Keratinocyte (primary cell): ENCODE measurements at regions not wholly inside any gene's neighbourhood (a gene's known extent, or its start where the extent isn't known, plus 50 kb on each side); places are given as distances from the start of the nearest gene placed in this dataset.

Source experiments
- DNase-seq: peaks from one replicate; pipeline ENCODE4 v3.0.0-alpha.2; 2011; ENCODE audit warnings: low read depth, missing footprints, low spot score
- FAIRE-seq: peaks from 2 replicates; lab custom pipeline; 2011; peaks lifted over from hg19 to GRCh38; lab: Jason Lieb, UNC
- H2AFZ ChIP-seq: 2 replicates; pipeline ENCODE4 v1.6.0; 2012; ENCODE audit warnings: low read length, control low read depth, inconsistent platforms; ENCODE audit not compliant: control insufficient read depth
- H3K27ac ChIP-seq: 2 replicates; pipeline ENCODE4 v1.5.1; 2011; ENCODE audit warnings: low read length; ENCODE audit not compliant: control insufficient read depth, insufficient read depth
- H3K27me3 ChIP-seq: 3 replicates; pipeline ENCODE4 v1.6.0; 2011; ENCODE audit warnings: low read length; ENCODE audit not compliant: control insufficient read depth, insufficient read depth; ENCODE audit errors: extremely low read depth
- H3K36me3 ChIP-seq, 2 experiments: 2 replicates in 1 of 2; 3 replicates in 1 of 2; pipeline ENCODE4 v1.5.1; 2011; ENCODE audit warnings: low read length in 2 of 2, mild to moderate bottlenecking in 1 of 2; ENCODE audit not compliant: control insufficient read depth in 2 of 2, insufficient read depth in 2 of 2; ENCODE audit errors: extremely low read depth in 1 of 2
- H3K4me1 ChIP-seq: 3 replicates; pipeline ENCODE4 v1.5.1; 2011; ENCODE audit warnings: low read length; ENCODE audit not compliant: control insufficient read depth, insufficient read depth; ENCODE audit errors: extremely low read depth
- H3K4me2 ChIP-seq: 3 replicates; pipeline ENCODE4 v1.6.0; 2011; ENCODE audit warnings: low read depth, low read length; ENCODE audit not compliant: control insufficient read depth, insufficient read depth; ENCODE audit errors: extremely low read depth
- H3K4me3 ChIP-seq, 3 experiments: fragments of 200-600 bp in 1 of 3; sonication (generic) in 1 of 3; 2 replicates in 2 of 3; 3 replicates in 1 of 3; pipeline ENCODE4 v1.5.1; 2011 to 2016; ENCODE audit warnings: low read length in 3 of 3, mild to moderate bottlenecking in 3 of 3, control low read depth in 2 of 3, inconsistent platforms in 1 of 3, low read depth in 1 of 3, mixed read lengths in 1 of 3, mixed run types in 1 of 3, moderate library complexity in 1 of 3; ENCODE audit not compliant: control insufficient read depth in 2 of 3, insufficient read depth in 2 of 3; ENCODE audit errors: extremely low read depth in 1 of 3
- H3K79me2 ChIP-seq: 2 replicates; pipeline ENCODE4 v1.6.0; 2012; ENCODE audit warnings: low read length; ENCODE audit not compliant: control insufficient read depth, insufficient read depth
- H3K9ac ChIP-seq: 3 replicates; pipeline ENCODE4 v1.6.0; 2011; ENCODE audit warnings: low read length; ENCODE audit not compliant: control insufficient read depth, insufficient read depth; ENCODE audit errors: extremely low read depth
- H3K9me1 ChIP-seq: 3 replicates; pipeline ENCODE4 v1.6.0; 2011; ENCODE audit warnings: low read length; ENCODE audit not compliant: control insufficient read depth, insufficient read depth; ENCODE audit errors: extremely low read depth
- H3K9me3 ChIP-seq: 2 replicates; pipeline ENCODE4 v1.5.1; 2012; ENCODE audit warnings: low read depth, low read length; ENCODE audit not compliant: control insufficient read depth
- H4K20me1 ChIP-seq: 3 replicates; pipeline ENCODE4 v1.6.0; 2011; ENCODE audit warnings: low read length; ENCODE audit not compliant: control insufficient read depth, insufficient read depth; ENCODE audit errors: extremely low read depth
- CTCF ChIP-seq, 3 experiments: IDR thresholded peaks in 1 of 3; conservative IDR thresholded peaks in 1 of 3; optimal IDR thresholded peaks in 1 of 3; 2 replicates in 2 of 3; 3 replicates in 1 of 3; pipeline versions ENCODE3 to v1.5.1; 2011; ENCODE audit warnings: low read length in 3 of 3, mild to moderate bottlenecking in 3 of 3, moderate library complexity in 2 of 3, control low read depth in 1 of 3, inconsistent platforms in 1 of 3; ENCODE audit not compliant: insufficient read depth in 2 of 3; ENCODE audit errors: extremely low read depth in 1 of 3
- EZH2 ChIP-seq: IDR thresholded peaks from one replicate; pipeline ENCODE4 v1.6.1; 2012; ENCODE audit warnings: inconsistent platforms, mild to moderate bottlenecking, low read length, moderate library complexity
- dilution Hi-C: fragments of 300-500 bp; cut with MboI; formaldehyde crosslinking; loops from one replicate; pipeline ENCODE4 v1.7.0; 2020; ENCODE audit warnings: low sequenced_read_pairs; ENCODE audit not compliant: extremely low pct_ligation_motif_present

- H3K4me3 ChIP-seq: no peak overlapping the region
- H3K9me1 ChIP-seq: no peaks in the 10 kb centered on the region
- H3K4me1 ChIP-seq: no peaks in the 10 kb centered on the region
- no peaks in the 10 kb centered on the region for H3K27me3 ChIP-seq
- H3K9ac ChIP-seq: no peak overlapping the region
- TF ChIP-seq EZH2: no peak
- no peak for TF ChIP-seq CTCF (optimal IDR thresholded peaks at IDR 0.05 in 1 of 3, IDR thresholded peaks at IDR 0.05 in 1 of 3, conservative IDR thresholded peaks at IDR 0.05 in 1 of 3; ENCODE audit: extremely low read depth in 1 of 3, insufficient read depth in 2 of 3, low read length in 3 of 3)
- no peak overlapping the region for H3K4me2 ChIP-seq
- no peaks in the 10 kb centered on the region for H4K20me1 ChIP-seq
- no peak overlapping the region for H3K27ac ChIP-seq
- DNase-seq (no peak), FAIRE-seq (no peak)
- dilution Hi-C loops: no loop called here
- no peaks in the 10 kb centered on the region for H3K79me2 ChIP-seq
- peaks cover 2% of the 10 kb centered on the region for H3K9me3 ChIP-seq
- H3K36me3 ChIP-seq: no peaks in the 10 kb centered on the region
- no peak overlapping the region for H2AFZ ChIP-seq
Observed at GRCh38 chr6:113607821-113608545, 249.2 kb upstream of the MARCKS start.

- Histone ChIP-seq H3K36me3 (no peaks in the 10 kb centered on the region), H2AFZ (no peak overlapping the region), H3K27ac (no peak overlapping the region), H3K4me2 (no peak overlapping the region), H3K9ac (no peak overlapping the region), H3K4me3 (no peak overlapping the region), H3K4me1 (no peaks in the 10 kb centered on the region), H3K9me1 (no peaks in the 10 kb centered on the region), H3K79me2 (no peaks in the 10 kb centered on the region), H3K9me3 (peaks cover 3% of the 10 kb centered on the region), H4K20me1 (no peaks in the 10 kb centered on the region), H3K27me3 (no peaks in the 10 kb centered on the region)
- DNase-seq (no peak), FAIRE-seq (no peak)
- no peak for TF ChIP-seq CTCF (optimal IDR thresholded peaks at IDR 0.05 in 1 of 3, IDR thresholded peaks at IDR 0.05 in 1 of 3, conservative IDR thresholded peaks at IDR 0.05 in 1 of 3; ENCODE audit: extremely low read depth in 1 of 3, insufficient read depth in 2 of 3, low read length in 3 of 3)
- no peak for TF ChIP-seq EZH2
- dilution Hi-C loops: no loop called here
Observed at GRCh38 chr6:113610377-113610988, 246.7 kb upstream of the MARCKS start.
